ENCODE measurements at regions not wholly inside any gene's neighbourhood (a gene's known extent, or its start where the extent isn't known, plus 50 kb on each side); places are given as distances from the start of the nearest gene placed in this dataset.

DNA sequence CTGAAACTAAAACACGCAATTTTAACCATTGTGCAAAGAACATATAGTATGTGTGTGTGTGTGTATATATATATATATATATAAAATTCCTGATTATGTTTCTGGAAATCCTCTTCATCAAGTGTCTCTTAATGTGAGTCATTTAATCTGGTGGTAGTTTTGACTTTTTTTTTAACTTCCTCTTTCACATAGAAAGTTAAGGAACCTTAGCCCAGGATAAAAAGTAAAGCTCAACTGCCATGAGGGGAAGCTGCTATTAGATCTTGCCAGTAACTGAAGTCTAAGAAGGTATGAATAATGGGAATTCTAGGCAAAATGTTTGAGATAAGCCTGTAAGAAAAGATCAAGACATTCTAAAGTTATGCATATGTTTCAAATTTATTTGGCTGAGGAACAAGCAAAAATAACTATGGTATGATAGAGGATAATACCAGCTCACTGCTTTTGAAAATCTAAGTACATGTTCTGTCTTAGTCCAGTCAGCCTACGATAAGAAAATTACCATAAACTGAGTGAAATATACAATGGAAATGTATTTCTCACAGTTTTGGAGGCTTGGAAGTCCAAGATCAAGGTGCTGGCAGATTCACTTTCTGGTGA is 757.0 kb downstream of the TRAM1L1 start:
- TF ChIP-seq POLR2A (IDR thresholded peaks at IDR 0.05) (no peak), CTCF (IDR thresholded peaks at IDR 0.05) (no peak)
